ENCODE measurements at regions not wholly inside any gene's neighbourhood (a gene's known extent, or its start where the extent isn't known, plus 50 kb on each side); places are given as distances from the start of the nearest gene placed in this dataset.

GRCh38 chr10:28151636-28152035, 151.2 kb downstream of the MPP7 start:
- TF ChIP-seq, protein P1, sequence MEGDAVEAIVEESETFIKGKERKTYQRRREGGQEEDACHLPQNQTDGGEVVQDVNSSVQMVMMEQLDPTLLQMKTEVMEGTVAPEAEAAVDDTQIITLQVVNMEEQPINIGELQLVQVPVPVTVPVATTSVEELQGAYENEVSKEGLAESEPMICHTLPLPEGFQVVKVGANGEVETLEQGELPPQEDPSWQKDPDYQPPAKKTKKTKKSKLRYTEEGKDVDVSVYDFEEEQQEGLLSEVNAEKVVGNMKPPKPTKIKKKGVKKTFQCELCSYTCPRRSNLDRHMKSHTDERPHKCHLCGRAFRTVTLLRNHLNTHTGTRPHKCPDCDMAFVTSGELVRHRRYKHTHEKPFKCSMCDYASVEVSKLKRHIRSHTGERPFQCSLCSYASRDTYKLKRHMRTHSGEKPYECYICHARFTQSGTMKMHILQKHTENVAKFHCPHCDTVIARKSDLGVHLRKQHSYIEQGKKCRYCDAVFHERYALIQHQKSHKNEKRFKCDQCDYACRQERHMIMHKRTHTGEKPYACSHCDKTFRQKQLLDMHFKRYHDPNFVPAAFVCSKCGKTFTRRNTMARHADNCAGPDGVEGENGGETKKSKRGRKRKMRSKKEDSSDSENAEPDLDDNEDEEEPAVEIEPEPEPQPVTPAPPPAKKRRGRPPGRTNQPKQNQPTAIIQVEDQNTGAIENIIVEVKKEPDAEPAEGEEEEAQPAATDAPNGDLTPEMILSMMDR (IDR thresholded peaks at IDR 0.05), result no peak
- TF ChIP-seq POLR2A (IDR thresholded peaks at IDR 0.05) (no peak), EP300 (IDR thresholded peaks at IDR 0.05) (no peak)
